IMR-90 (cell line): ENCODE measurements at regions not wholly inside any gene's neighbourhood (a gene's known extent, or its start where the extent isn't known, plus 50 kb on each side); places are given as distances from the start of the nearest gene placed in this dataset.

Experiments used
- ATAC-seq: fragments of 200-7000 bp; cut with Tn5 transposase; 2 replicates; pipeline ENCODE4 v1.9.1; 2020; ENCODE audit warnings: low read depth, mild to moderate bottlenecking, moderate library complexity
- BruUV-seq: library from RNA; stranded (reverse); fragments of 400-500 nt; replicated peaks from 2 replicates; lab custom pipeline; 2021; lab: Mats Ljungman, UMichigan
- CTCF ChIA-PET: fragments of 300-600 bp; formaldehyde crosslinking; extraction: SDS; loops from one replicate; lab custom pipeline; 2021; ENCODE audit warnings: antibody characterized with exemption; lab: Yijun Ruan, JAX
- POLR2A ChIA-PET: fragments of 300-600 bp; sonication (Branson Sonifier 250); formaldehyde crosslinking; loops from one replicate; lab custom pipeline; 2022; ENCODE audit warnings: antibody characterized with exemption; ENCODE audit not compliant: unreplicated experiment; lab: Charles Lee
- DNase-seq: peaks from one replicate; pipeline ENCODE4 v3.0.0; 2013
- H2AFZ ChIP-seq: replicated peaks from 2 replicates; pipeline ENCODE3; 2013; ENCODE audit warnings: low read length, mild to moderate bottlenecking; ENCODE audit not compliant: poor library complexity
- H2AK5ac ChIP-seq: 2 replicates; pipeline ENCODE4 v1.6.1; 2013; ENCODE audit warnings: low read depth, low read length, inconsistent platforms
- H2AK9ac ChIP-seq: replicated peaks from 2 replicates; pipeline ENCODE3; 2013; ENCODE audit warnings: mild to moderate bottlenecking, low read depth, low read length, moderate library complexity; ENCODE audit not compliant: poor library complexity
- H2BK120ac ChIP-seq: 2 replicates; pipeline ENCODE4 v1.6.1; 2013; ENCODE audit warnings: low read depth, low read length, inconsistent platforms
- H2BK15ac ChIP-seq: 3 replicates; pipeline ENCODE4 v1.6.1; 2013; ENCODE audit warnings: low read depth, low read length, inconsistent platforms
- H2BK20ac ChIP-seq: 2 replicates; pipeline ENCODE4 v1.6.1; 2013; ENCODE audit warnings: low read depth, mild to moderate bottlenecking, inconsistent platforms, low read length, moderate library complexity
- H2BK5ac ChIP-seq: 2 replicates; pipeline ENCODE4 v1.6.1; 2013; ENCODE audit warnings: mild to moderate bottlenecking, low read depth, low read length, inconsistent platforms; ENCODE audit not compliant: poor library complexity, severe bottlenecking
- H3K14ac ChIP-seq: replicated peaks from 2 replicates; pipeline ENCODE4 v1.6.1; 2013; ENCODE audit warnings: low read depth, low read length, inconsistent platforms
- H3K18ac ChIP-seq: 2 replicates; pipeline ENCODE4 v1.6.1; 2013; ENCODE audit warnings: low read depth, low read length, control low read depth
- H3K23ac ChIP-seq: 2 replicates; pipeline ENCODE4 v1.6.1; 2013; ENCODE audit warnings: low read depth, low read length, inconsistent platforms
- H3K27ac ChIP-seq: 2 replicates; pipeline ENCODE4 v1.5.1; 2013; ENCODE audit warnings: mild to moderate bottlenecking, control low read depth, low read length; ENCODE audit not compliant: insufficient read depth
- H3K27me3 ChIP-seq: 2 replicates; pipeline ENCODE4 v1.6.1; 2013; ENCODE audit warnings: low read length; ENCODE audit not compliant: control insufficient read depth, insufficient read depth
- H3K36me3 ChIP-seq: 2 replicates; pipeline ENCODE4 v1.6.1; 2013; ENCODE audit warnings: low read length, mixed read lengths; ENCODE audit not compliant: control insufficient read depth, insufficient read depth
- H3K4ac ChIP-seq: 2 replicates; pipeline ENCODE4 v1.6.1; 2013; ENCODE audit warnings: low read depth, low read length, inconsistent platforms
- H3K4me1 ChIP-seq: 2 replicates; pipeline ENCODE4 v1.6.1; 2013; ENCODE audit warnings: low read length, mixed read lengths; ENCODE audit not compliant: control insufficient read depth, insufficient read depth
- H3K4me2 ChIP-seq: 2 replicates; pipeline ENCODE4 v1.6.1; 2013; ENCODE audit warnings: low read depth, mild to moderate bottlenecking, control low read depth, low read length, moderate library complexity
- H3K4me3 ChIP-seq: 2 replicates; pipeline ENCODE4 v1.5.1; 2013; ENCODE audit warnings: low read depth, mild to moderate bottlenecking, control low read depth, low read length, moderate library complexity; ENCODE audit not compliant: insufficient read depth
- H3K56ac ChIP-seq: 2 replicates; pipeline ENCODE4 v1.6.1; 2013; ENCODE audit warnings: low read length, inconsistent platforms; ENCODE audit not compliant: insufficient read depth; ENCODE audit errors: extremely low read depth
- H3K79me1 ChIP-seq, 2 experiments: 2 replicates each; pipeline ENCODE4 v1.6.1; 2013; ENCODE audit warnings: low read length in 2 of 2, inconsistent platforms in 1 of 2, low read depth in 1 of 2
- H3K9ac ChIP-seq: 2 replicates; pipeline ENCODE4 v1.6.1; 2013; ENCODE audit warnings: low read depth, low read length, control low read depth
- H3K9me1 ChIP-seq: 2 replicates; pipeline ENCODE4 v1.6.1; 2013; ENCODE audit warnings: low read length, inconsistent platforms; ENCODE audit not compliant: insufficient read depth
- H3K9me3 ChIP-seq: 2 replicates; pipeline ENCODE4 v1.6.1; 2013; ENCODE audit warnings: low read length; ENCODE audit not compliant: control insufficient read depth, insufficient read depth
- H4K20me1 ChIP-seq: 2 replicates; pipeline ENCODE4 v1.6.1; 2013; ENCODE audit warnings: low read length, inconsistent platforms; ENCODE audit not compliant: insufficient read depth
- H4K5ac ChIP-seq: 2 replicates; pipeline ENCODE4 v1.6.1; 2013; ENCODE audit warnings: mild to moderate bottlenecking, low read depth, low read length, control low read depth
- H4K8ac ChIP-seq, 2 experiments: 2 replicates each; pipeline ENCODE4 v1.6.1; 2013; ENCODE audit warnings: low read depth in 2 of 2, low read length in 2 of 2, control low read depth in 1 of 2, inconsistent platforms in 1 of 2
- H4K91ac ChIP-seq: 2 replicates; pipeline ENCODE4 v1.6.1; 2013; ENCODE audit warnings: low read depth, low read length, inconsistent platforms; ENCODE audit not compliant: insufficient read depth
- CEBPB ChIP-seq: IDR thresholded peaks from 2 replicates; pipeline ENCODE4 v1.6.1; 2012; ENCODE audit warnings: low read depth, low read length, improper control_type of control experiment
- CTCF ChIP-seq: conservative IDR thresholded peaks from 2 replicates; pipeline ENCODE4 v1.5.1; 2012; ENCODE audit warnings: mild to moderate bottlenecking, low read depth, low read length, improper control_type of control experiment
- FOS ChIP-seq: fragments of 150-350 bp; IDR thresholded peaks from 2 replicates; pipeline ENCODE4 v1.6.1; 2016; ENCODE audit warnings: low read depth, low read length
- MAFK ChIP-seq: IDR thresholded peaks from 2 replicates; pipeline ENCODE4 v1.6.1; 2012; ENCODE audit warnings: low read depth, low read length, improper control_type of control experiment
- NFE2L2 ChIP-seq: fragments of 150-350 bp; IDR thresholded peaks from 2 replicates; pipeline ENCODE4 v1.6.1; 2016; ENCODE audit warnings: low read depth, mild to moderate bottlenecking, low read length
- RAD21 ChIP-seq: IDR thresholded peaks from 2 replicates; pipeline ENCODE4 v1.6.1; 2012; ENCODE audit warnings: low read length, improper control_type of control experiment
- SMC3 ChIP-seq: fragments of 150-350 bp; IDR thresholded peaks from 2 replicates; pipeline ENCODE4 v1.6.1; 2016; ENCODE audit warnings: low read depth, mild to moderate bottlenecking, antibody characterized with exemption, low read length, moderate library complexity
- WGBS, 2 experiments: methylation state at CpG; one replicate each; pipeline versions ENCODE4 v1.1.5 to v1.1.7; 2013; ENCODE audit warnings: missing lambda C conversion rate in 2 of 2; ENCODE audit not compliant: insufficient read length in 1 of 2; ENCODE audit errors: extremely low coverage in 2 of 2; 5-methylcytosine and 5-hydroxymethylcytosine counted together
- dilution Hi-C: fragments of 300-500 bp; cut with HindIII; formaldehyde crosslinking; loops from one replicate; pipeline ENCODE4 v1.14.3; 2018; ENCODE audit warnings: low sequenced_read_pairs; ENCODE audit not compliant: unreplicated experiment
- in situ Hi-C: fragments of 300-500 bp; cut with MboI; formaldehyde crosslinking; loops from 3 replicates; pipeline ENCODE4 v1.14.3; 2019; ENCODE audit warnings: low sequenced_read_pairs, inconsistent platforms, mixed read lengths
- intact Hi-C: fragments of 100-400 bp; cut with micrococcal nuclease; formaldehyde crosslinking; loops from 2 replicates; pipeline ENCODE4 v1.10.0; 2022

- dilution Hi-C loops (no loop called here), in situ Hi-C loops (no loop called here), intact Hi-C loops (no loop called here)
- TF ChIP-seq CTCF (no peak), RAD21 (no peak), FOS (no peak), CEBPB (no peak), SMC3 (no peak), MAFK (no peak), NFE2L2 (no peak)
- Histone ChIP-seq H3K36me3 (no peaks in the 10 kb centered on the region), H2AFZ (no peak overlapping the region), H2BK5ac (no peak overlapping the region), H4K5ac (no peak overlapping the region), H2BK20ac (no peak overlapping the region), H2AK5ac (no peak overlapping the region), H3K4ac (no peak overlapping the region), H3K23ac (no peak overlapping the region), H4K91ac (no peak overlapping the region), H4K20me1 (no peaks in the 10 kb centered on the region), H3K4me2 (no peak overlapping the region), H3K9ac (no peak overlapping the region), H3K14ac (no peak overlapping the region), H2BK120ac (no peak overlapping the region), H3K56ac (no peak overlapping the region), H3K18ac (no peak overlapping the region), H3K9me3 (no peaks in the 10 kb centered on the region), H3K27me3 (no peaks in the 10 kb centered on the region), H3K27ac (no peak overlapping the region), H3K4me1 (no peaks in the 10 kb centered on the region), H4K8ac (no peak overlapping the region), H3K4me3 (no peak overlapping the region), H3K79me1 (no peaks in the 10 kb centered on the region), H3K9me1 (no peaks in the 10 kb centered on the region), H2BK15ac (no peak overlapping the region), H2AK9ac (no peak overlapping the region)
- DNase-seq (no peak), ATAC-seq (no peak)
- WGBS, 2 experiments: no CpG with 5 or more reads among the region's 4 CpGs
- no TSS peak for BruUV-seq
- ChIA-PET CTCF (interaction anchor here (0.8 kb wide), 1 partner anchor 14 kb away, joined by 3 read pairs; no protein-coding TSS in a partner anchor), POLR2A (no interaction called here)
Measured at GRCh38 chrX:25105221-25105620, 89.5 kb upstream of the ARX start.
